Stimulated activated CD8-positive, alpha-beta memory T cell treated with anti-CD3 and anti-CD28 coated beads, Interleukin-4, amount 100 ng/mL, for 48 hours (primary cell): ENCODE measurements at regions not wholly inside any gene's neighbourhood (a gene's known extent, or its start where the extent isn't known, plus 50 kb on each side); places are given as distances from the start of the nearest gene placed in this dataset.

Source experiments
- DNase-seq: peaks from one replicate; pipeline ENCODE4 v3.0.0-alpha.2; 2020

DNA sequence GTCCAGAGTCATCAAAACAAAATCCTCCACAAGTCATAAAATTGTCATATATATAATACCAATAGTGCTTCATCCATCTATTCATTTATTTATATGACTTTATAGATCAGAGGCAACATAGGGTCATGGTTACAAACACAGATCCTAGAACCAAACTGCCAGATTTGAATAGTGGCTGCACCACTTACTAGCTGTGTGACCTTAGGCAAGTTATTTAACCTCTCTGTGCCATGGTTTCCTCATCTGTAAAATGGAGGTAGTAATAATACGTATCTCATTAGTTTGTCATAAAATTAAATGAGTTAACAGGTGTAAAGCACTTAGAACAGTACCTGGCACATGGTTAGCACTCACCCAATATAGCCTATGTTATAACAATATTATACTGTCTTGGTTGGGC lies 58.9 kb upstream of the BZW1 start:
- no peak for DNase-seq

DNA sequence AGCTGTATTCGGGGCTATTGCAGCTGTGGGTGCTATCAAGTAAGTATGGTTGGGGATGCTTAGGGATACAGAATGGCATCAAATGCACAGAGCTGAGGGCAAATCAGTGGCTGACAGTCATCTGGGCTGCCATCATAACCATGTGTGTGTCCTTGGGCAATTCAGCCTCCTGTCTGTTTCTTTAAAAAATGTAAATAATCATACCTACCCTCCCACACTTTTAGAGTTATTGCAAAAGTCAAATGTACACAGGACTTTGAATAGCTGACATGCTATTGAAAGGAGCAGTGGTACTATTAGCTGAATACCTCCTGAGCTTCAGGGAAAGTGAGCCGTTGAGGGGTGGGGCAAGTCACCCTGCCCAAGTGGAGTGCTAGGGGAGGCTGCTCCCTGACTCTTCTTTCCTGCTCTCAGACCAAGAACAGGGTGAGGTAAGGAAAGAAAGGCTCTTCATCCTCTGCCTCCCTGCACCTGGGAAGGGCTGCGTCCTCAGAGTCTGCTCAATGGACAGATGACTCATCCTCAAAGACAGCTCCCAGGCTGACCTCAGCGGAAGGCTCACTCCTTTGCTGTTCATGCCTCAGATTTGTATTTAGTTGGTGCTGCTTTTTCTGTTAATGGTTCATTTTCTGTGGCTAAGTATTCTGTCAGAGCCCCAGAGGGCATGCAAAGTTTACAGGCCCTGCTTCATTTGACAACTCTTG lies 54.9 kb upstream of the BZW1 start:
- DNase-seq: peak; percentile 8

DNA sequence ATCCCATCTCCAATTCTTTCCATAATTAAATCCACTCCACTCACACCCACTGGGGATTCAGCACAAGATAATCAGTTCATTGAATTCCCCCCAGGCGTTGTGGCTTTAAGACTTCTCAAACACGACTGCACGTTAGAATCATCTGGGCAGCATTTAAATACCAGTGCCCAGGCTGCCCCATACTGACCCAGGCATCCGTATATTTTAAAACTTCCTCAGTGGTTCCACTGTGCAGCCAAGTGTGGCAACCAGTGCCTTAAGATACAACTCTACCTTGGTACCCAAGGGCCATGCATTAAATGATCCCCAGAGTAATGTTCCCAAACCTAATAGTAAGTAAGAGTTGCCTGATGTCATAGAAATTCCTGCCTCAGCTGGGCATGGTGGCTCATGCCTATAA lies 54.3 kb upstream of the BZW1 start:
- DNase-seq: no peak

DNA sequence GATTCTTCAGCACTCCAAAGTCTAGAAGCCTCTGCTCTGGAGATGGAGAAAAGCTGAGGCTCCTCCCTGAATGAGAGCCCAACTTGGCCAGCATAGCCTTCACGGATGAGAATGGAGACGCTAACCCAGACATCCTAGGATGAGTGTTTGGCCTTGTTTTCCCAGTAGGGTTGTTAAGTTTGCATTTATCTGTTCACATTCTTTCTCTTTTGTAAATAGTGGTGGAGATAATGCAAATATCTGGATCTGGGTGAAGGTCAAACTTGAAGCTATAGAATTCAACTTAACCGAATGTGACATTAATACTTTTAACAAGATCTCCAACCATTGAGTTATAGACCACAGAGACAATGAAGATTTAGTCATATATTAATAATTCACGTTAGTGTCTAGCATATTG lies 53.4 kb upstream of the BZW1 start:
- no peak for DNase-seq

DNA sequence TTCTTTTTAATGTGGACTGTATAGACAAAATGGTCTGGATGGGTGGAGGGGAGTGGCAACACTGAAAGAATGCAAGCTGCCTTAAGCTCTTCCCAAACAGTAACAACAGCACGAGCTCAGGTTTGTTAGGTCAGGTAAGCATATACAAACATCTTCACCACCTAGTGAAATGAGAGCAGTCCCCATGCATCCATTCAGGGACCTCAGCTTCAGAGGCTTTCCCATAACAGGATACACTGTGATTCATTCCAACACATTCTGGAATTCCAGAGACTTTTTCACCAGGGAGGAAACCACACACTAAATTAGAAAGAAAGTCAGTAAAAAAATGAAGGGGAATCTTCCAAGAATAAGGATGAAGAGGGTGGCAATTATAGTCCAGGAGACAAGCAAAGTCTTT lies 50.4 kb upstream of the BZW1 start:
- DNase-seq: no peak
